ENCODE measurements at regions not wholly inside any gene's neighbourhood (a gene's known extent, or its start where the extent isn't known, plus 50 kb on each side); places are given as distances from the start of the nearest gene placed in this dataset.
"Not testable (repeated sequence)": the region's sequence is repeated elsewhere in the genome, so short reads cannot be mapped to it uniquely, and the experiment has no call there.

DNA sequence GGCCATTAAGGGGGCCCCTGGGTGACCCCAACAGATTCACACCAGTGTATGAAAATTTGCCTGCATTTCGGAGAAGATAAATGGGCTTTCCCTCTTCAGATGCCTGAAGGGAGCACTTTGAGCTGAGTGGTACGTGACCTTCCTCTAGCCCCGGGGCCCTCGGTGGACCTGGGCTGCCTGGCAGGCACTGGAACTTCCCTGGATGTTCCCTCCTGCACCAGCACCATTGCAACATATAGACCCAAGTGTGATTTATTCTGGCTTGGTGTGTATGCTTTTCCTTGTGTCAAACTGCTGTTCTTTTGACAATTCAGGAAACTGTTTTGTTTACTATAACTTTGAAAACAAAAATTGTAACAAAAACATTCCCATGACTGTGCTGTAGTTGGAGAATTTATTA is 93.8 kb downstream of the TNFRSF13B start:
- Histone ChIP-seq H3K27ac (no peak overlapping the region), H3K4me1 (no peaks in the 10 kb centered on the region), H3K4me3 (no peak overlapping the region), H3K36me3 (no peaks in the 10 kb centered on the region), H3K9me3 (no peaks in the 10 kb centered on the region), H3K27me3 (no peaks in the 10 kb centered on the region)
- intact Hi-C loops (cut with DNase I; ENCODE audit: low total_unique reads) = no loop called here
- DNase-seq = no peak
- no peak for TF ChIP-seq POLR2A (IDR thresholded peaks at IDR 0.05)
- TF ChIP-seq, protein P1, sequence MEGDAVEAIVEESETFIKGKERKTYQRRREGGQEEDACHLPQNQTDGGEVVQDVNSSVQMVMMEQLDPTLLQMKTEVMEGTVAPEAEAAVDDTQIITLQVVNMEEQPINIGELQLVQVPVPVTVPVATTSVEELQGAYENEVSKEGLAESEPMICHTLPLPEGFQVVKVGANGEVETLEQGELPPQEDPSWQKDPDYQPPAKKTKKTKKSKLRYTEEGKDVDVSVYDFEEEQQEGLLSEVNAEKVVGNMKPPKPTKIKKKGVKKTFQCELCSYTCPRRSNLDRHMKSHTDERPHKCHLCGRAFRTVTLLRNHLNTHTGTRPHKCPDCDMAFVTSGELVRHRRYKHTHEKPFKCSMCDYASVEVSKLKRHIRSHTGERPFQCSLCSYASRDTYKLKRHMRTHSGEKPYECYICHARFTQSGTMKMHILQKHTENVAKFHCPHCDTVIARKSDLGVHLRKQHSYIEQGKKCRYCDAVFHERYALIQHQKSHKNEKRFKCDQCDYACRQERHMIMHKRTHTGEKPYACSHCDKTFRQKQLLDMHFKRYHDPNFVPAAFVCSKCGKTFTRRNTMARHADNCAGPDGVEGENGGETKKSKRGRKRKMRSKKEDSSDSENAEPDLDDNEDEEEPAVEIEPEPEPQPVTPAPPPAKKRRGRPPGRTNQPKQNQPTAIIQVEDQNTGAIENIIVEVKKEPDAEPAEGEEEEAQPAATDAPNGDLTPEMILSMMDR (IDR thresholded peaks at IDR 0.05) = no peak

DNA sequence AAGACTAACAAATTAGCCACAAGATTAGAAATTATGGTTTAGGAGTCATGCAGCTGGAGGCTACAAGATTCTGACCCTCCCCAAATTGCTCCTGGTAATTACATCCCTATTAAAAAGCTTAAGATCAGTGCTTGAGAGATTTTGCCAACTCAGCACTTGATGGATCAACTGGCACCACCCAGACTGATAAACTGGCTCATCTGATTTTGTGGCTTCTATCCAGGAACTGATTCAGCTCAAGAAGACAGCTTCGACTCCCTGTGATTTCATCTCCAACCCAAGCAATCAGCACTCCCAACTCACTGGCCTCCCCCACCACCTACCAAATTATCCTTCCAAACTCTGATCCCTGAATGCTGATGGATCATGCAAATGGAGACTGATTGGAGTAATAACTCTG is 94.8 kb downstream of the TNFRSF13B start:
- intact Hi-C loops (cut with DNase I; ENCODE audit: low total_unique reads) = no loop called here
- no peaks in the 10 kb centered on the region for H3K36me3 ChIP-seq
- no peak for DNase-seq
- H3K27me3 ChIP-seq = no peaks in the 10 kb centered on the region
- no peak overlapping the region for H3K4me3 ChIP-seq
- no peaks in the 10 kb centered on the region for H3K4me1 ChIP-seq
- H3K9me3 ChIP-seq = no peaks in the 10 kb centered on the region
- H3K27ac ChIP-seq = no peak overlapping the region
- TF ChIP-seq POLR2A (IDR thresholded peaks at IDR 0.05) = no peak
- TF ChIP-seq, protein P1 (IDR thresholded peaks at IDR 0.05) = no peak

DNA sequence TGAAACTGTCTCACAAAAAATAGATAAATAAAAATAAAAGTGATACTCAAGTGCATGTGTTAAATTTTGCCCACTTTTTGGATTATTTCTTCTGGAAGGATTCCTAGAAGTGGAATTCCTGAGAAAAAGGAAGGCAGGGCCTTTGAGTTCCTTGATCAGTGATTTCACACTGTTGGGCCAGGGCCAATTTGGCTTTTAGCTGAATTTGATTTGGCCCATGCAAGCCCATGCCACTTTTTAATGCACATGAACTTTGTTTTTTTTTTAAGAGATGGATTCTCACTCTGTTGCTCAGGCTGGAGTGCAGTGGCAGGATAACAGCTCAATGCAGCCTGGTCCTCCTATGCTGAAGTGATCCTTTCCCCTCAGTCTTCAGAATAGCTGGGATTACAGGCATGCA is 96.3 kb downstream of the TNFRSF13B start:
- Histone ChIP-seq H3K4me1 (no peaks in the 10 kb centered on the region), H3K27ac (no peak overlapping the region), H3K27me3 (no peaks in the 10 kb centered on the region), H3K9me3 (no peaks in the 10 kb centered on the region), H3K36me3 (no peaks in the 10 kb centered on the region), H3K4me3 (no peak overlapping the region)
- DNase-seq = no peak
- intact Hi-C loops (cut with DNase I; ENCODE audit: low total_unique reads) = no loop called here
- TF ChIP-seq POLR2A (IDR thresholded peaks at IDR 0.05) = no peak
- TF ChIP-seq, protein P1 (IDR thresholded peaks at IDR 0.05) = no peak

DNA sequence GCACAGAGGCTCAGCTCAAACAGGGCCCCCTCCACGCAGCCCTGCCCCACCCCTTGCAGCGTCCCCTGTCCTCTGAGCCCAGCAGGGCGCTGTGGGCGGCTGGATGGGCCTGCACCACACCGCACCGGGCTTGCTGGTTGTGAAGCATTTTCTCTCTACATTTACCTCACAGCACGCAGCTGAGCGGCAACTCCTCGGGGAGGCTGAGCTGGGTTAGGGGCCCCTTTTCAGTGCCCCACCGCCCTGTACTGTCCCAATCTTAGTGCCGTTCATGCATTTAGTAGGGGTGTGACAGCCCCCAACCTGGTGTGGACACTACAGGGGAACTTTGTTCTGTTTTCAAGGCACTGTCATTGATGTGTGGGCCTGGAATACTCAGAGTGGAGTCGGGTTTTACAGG is 97.7 kb downstream of the TNFRSF13B start:
- H3K36me3 ChIP-seq; H3K4me1 ChIP-seq; intact Hi-C loops (cut with DNase I; ENCODE audit: low total_unique reads); H3K9me3 ChIP-seq; H3K27ac ChIP-seq; H3K27me3 ChIP-seq; H3K4me3 ChIP-seq; DNase-seq: not testable (repeated sequence)

DNA sequence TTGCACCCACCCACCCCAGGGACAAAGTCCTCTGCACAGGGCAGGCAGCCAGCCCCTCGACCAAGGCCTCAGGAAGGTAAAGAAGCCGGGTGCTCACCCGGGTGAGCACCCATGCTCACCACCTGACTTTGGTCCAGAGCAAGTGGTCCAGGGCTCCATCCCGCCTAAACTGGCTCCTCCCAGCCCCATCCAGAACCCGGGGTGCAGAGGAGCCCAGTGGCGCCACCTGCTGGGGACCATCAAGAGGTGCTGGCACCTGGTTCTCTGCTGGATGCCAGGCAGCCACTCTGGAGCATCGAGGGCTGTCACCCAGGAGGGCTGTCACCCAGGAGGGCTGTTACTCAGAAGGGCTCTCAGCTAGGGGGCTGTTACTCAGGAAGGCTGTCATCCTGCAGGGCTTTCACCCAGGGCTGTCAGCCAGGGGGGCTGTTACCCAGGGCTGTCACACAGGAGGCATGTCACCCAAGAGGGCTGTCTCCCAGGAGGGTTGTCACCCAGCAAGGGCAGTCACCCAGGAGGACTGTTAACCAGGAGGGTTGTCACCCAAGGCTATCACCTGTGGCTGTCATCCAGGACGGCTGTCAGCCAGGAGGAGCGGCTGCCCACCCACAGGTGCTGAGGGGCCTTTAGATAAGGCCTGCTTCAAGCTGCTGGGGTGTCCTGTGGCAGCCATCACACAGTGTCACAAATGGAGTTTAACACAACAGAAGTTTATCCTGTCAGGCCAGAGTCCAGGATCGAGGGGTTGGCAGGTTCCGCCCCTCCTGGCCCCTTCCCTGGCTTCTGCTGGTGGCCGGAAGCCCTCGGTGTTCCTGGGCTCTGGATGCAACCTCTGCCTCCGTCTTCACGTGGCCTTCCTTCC is 98.5 kb downstream of the TNFRSF13B start:
- no peaks in the 10 kb centered on the region for H3K27me3 ChIP-seq
- intact Hi-C loops (cut with DNase I; ENCODE audit: low total_unique reads) = no loop called here

More for the DNA sequence above, 98.5 kb downstream of the TNFRSF13B start:
- Histone ChIP-seq H3K27ac (no peak overlapping the region), H3K4me3 (no peak overlapping the region), H3K9me3 (no peaks in the 10 kb centered on the region), H3K4me1 (no peaks in the 10 kb centered on the region), H3K36me3 (no peaks in the 10 kb centered on the region)
- peak in 1 of 2 donors; percentile 13 for DNase-seq
- no peak for TF ChIP-seq POLR2A (IDR thresholded peaks at IDR 0.05)
- TF ChIP-seq, protein P1 (IDR thresholded peaks at IDR 0.05) = peak in 1 of 4 experiments; percentile 9

All from uterus (tissue), 3 donors.